Fibroblast of mammary gland (primary cell): ENCODE measurements at regions not wholly inside any gene's neighbourhood (a gene's known extent, or its start where the extent isn't known, plus 50 kb on each side); places are given as distances from the start of the nearest gene placed in this dataset.
"Not testable (repeated sequence)": the region's sequence is repeated elsewhere in the genome, so short reads cannot be mapped to it uniquely, and the experiment has no call there.

Experiments
- DNase-seq: peaks from one replicate; pipeline ENCODE4 v3.0.0-alpha.2; 2010; ENCODE audit warnings: low read depth
- H3K4me3 ChIP-seq: 2 replicates; pipeline ENCODE4 v1.5.1; 2011; ENCODE audit warnings: low read depth, mild to moderate bottlenecking, low read length, moderate library complexity; ENCODE audit not compliant: control insufficient read depth
- CTCF ChIP-seq: conservative IDR thresholded peaks from 2 replicates; pipeline ENCODE4 v1.5.1; 2011; ENCODE audit warnings: low read depth, low read length, inconsistent platforms; ENCODE audit not compliant: control insufficient read depth, insufficient read depth

- H3K4me3 ChIP-seq = no peak overlapping the region
- DNase-seq = peak; percentile 85
- TF ChIP-seq CTCF = no peak
Measured at GRCh38 chr12:102298022-102298421, 100.4 kb upstream of the PMCH start.

GRCh38 chr12:102297412-102297811 lies 99.8 kb upstream of the PMCH start:
- no peak for DNase-seq
- no peak overlapping the region for H3K4me3 ChIP-seq
- TF ChIP-seq CTCF = no peak

- TF ChIP-seq CTCF = no peak
- no peak for DNase-seq
- H3K4me3 ChIP-seq = no peak overlapping the region
Measured at GRCh38 chr12:102294568-102294967, 96.9 kb upstream of the PMCH start.

GRCh38 chr12:102291498-102292440 lies 94.1 kb upstream of the PMCH start:
- not testable (repeated sequence) for DNase-seq, H3K4me3 ChIP-seq

GRCh38 chr12:102289702-102290101 lies 92.1 kb upstream of the PMCH start:
- not testable (repeated sequence) for DNase-seq, H3K4me3 ChIP-seq

GRCh38 chr12:102281231-102281630 lies 83.6 kb upstream of the PMCH start:
- no peak overlapping the region for H3K4me3 ChIP-seq
- no peak for DNase-seq
- TF ChIP-seq CTCF = no peak

GRCh38 chr12:102255687-102256086 lies 58.1 kb upstream of the PMCH start:
- DNase-seq = not testable (repeated sequence)

GRCh38 chr12:102251005-102251404 lies 53.4 kb upstream of the PMCH start:
- not testable (repeated sequence) for DNase-seq, H3K4me3 ChIP-seq

More at GRCh38 chr12:102255687-102256086, 58.1 kb upstream of the PMCH start:
- not testable (repeated sequence) for H3K4me3 ChIP-seq
